A673 (cell line): ENCODE measurements at regions not wholly inside any gene's neighbourhood (a gene's known extent, or its start where the extent isn't known, plus 50 kb on each side); places are given as distances from the start of the nearest gene placed in this dataset.

Source experiments
- BruUV-seq: library from RNA; stranded (reverse); fragments of 400-500 nt; replicated peaks from 2 replicates; lab custom pipeline; 2021; lab: Mats Ljungman, UMichigan
- CTCF ChIA-PET: fragments of 300-600 bp; sonication (Branson Sonifier 250); formaldehyde crosslinking; loops from one replicate; lab custom pipeline; 2022; ENCODE audit warnings: antibody characterized with exemption; lab: Charles Lee
- POLR2A ChIA-PET: fragments of 300-600 bp; sonication (Branson Sonifier 250); formaldehyde crosslinking; loops from one replicate; lab custom pipeline; 2022; ENCODE audit warnings: antibody characterized with exemption; ENCODE audit not compliant: low non-redundant PET; lab: Charles Lee
- DNase-seq: peaks from one replicate; pipeline ENCODE4 v3.0.0-alpha.2; 2015; ENCODE audit warnings: low spot score
- H3K27ac ChIP-seq: fragments of 200-600 bp; sonication (generic); 2 replicates; pipeline ENCODE4 v1.5.1; 2016; ENCODE audit warnings: mixed run types, low read depth, mild to moderate bottlenecking, mixed read lengths, antibody characterized with exemption, low read length; ENCODE audit not compliant: poor library complexity, severe bottlenecking
- H3K27me3 ChIP-seq: fragments of 200-600 bp; sonication (generic); replicated peaks from 2 replicates; pipeline ENCODE4 v1.6.1; 2017; ENCODE audit warnings: mixed run types, low read depth, mild to moderate bottlenecking, mixed read lengths, antibody characterized with exemption, low read length; ENCODE audit not compliant: insufficient read depth, poor library complexity
- H3K36me3 ChIP-seq: fragments of 200-600 bp; sonication (generic); 2 replicates; pipeline ENCODE4 v1.6.1; 2016; ENCODE audit warnings: mixed run types, mild to moderate bottlenecking, mixed read lengths, antibody characterized with exemption, low read length; ENCODE audit not compliant: insufficient read depth, poor library complexity, severe bottlenecking
- H3K4me1 ChIP-seq: fragments of 200-600 bp; sonication (generic); 2 replicates; pipeline ENCODE4 v1.6.1; 2017; ENCODE audit warnings: mixed run types, mild to moderate bottlenecking, mixed read lengths, antibody characterized with exemption, low read length; ENCODE audit not compliant: insufficient read depth, poor library complexity, severe bottlenecking
- H3K4me3 ChIP-seq: fragments of 200-600 bp; sonication (generic); 2 replicates; pipeline ENCODE4 v1.5.1; 2016; ENCODE audit warnings: low read depth, mixed run types, mild to moderate bottlenecking, mixed read lengths, low read length; ENCODE audit not compliant: poor library complexity, severe bottlenecking
- H3K9me3 ChIP-seq: fragments of 200-600 bp; sonication (generic); 2 replicates; pipeline ENCODE4 v1.6.1; 2016; ENCODE audit warnings: mixed run types, low read depth, mild to moderate bottlenecking, mixed read lengths, antibody characterized with exemption, low read length; ENCODE audit not compliant: poor library complexity, severe bottlenecking
- CTCF ChIP-seq: fragments of 300-800, 200-600 bp; sonication (generic); conservative IDR thresholded peaks from 2 replicates; pipeline ENCODE4 v1.5.1; 2017; ENCODE audit warnings: low read depth, mild to moderate bottlenecking, antibody characterized with exemption, low read length, moderate library complexity, mixed read lengths
- EZH2 ChIP-seq: fragments of 200-600 bp; sonication (generic); IDR thresholded peaks from 2 replicates; pipeline ENCODE4 v1.6.1; 2017; ENCODE audit warnings: borderline replicate concordance, low read depth, mild to moderate bottlenecking, mixed read lengths, antibody characterized with exemption, low read length; ENCODE audit not compliant: poor library complexity, severe bottlenecking
- intact Hi-C: fragments of 100-400 bp; cut with micrococcal nuclease; formaldehyde crosslinking; loops from one replicate; pipeline ENCODE4 v1.10.0; 2022; ENCODE audit not compliant: unreplicated experiment

- intact Hi-C loops, result no loop called here
These were observed 79.3 kb upstream of the RASA1 start for GRCh38 chr5:87188391-87188790.

GRCh38 chr5:87190041-87190440, 77.6 kb upstream of the RASA1 start:
- Histone ChIP-seq H3K36me3 (no peaks in the 10 kb centered on the region), H3K27ac (no peak overlapping the region), H3K27me3 (no peaks in the 10 kb centered on the region), H3K9me3 (no peaks in the 10 kb centered on the region), H3K4me1 (peaks cover 7% of the 10 kb centered on the region), H3K4me3 (no peak overlapping the region)
- ChIA-PET CTCF (no interaction called here), POLR2A (no interaction called here)
- TF ChIP-seq CTCF (no peak), EZH2 (no peak)
- intact Hi-C loops, result no loop called here
- BruUV-seq, result no TSS peak
- DNase-seq, result no peak

More at GRCh38 chr5:87188391-87188790, 79.3 kb upstream of the RASA1 start:
- CTCF ChIA-PET, result no interaction called here
- no peaks in the 10 kb centered on the region for H3K9me3 ChIP-seq
- no peaks in the 10 kb centered on the region for H3K36me3 ChIP-seq
- no peak for TF ChIP-seq CTCF
- TF ChIP-seq EZH2, result no peak
- DNase-seq, result no peak
- POLR2A ChIA-PET, result no interaction called here
- H3K4me1 ChIP-seq, result no peaks in the 10 kb centered on the region
- no TSS peak for BruUV-seq
- H3K4me3 ChIP-seq, result no peak overlapping the region
- no peak overlapping the region for H3K27ac ChIP-seq
- H3K27me3 ChIP-seq, result no peaks in the 10 kb centered on the region

- H3K9me3 ChIP-seq, result no peaks in the 10 kb centered on the region
- DNase-seq, result no peak
- H3K4me1 ChIP-seq, result peaks cover 13% of the 10 kb centered on the region
- no peak overlapping the region for H3K4me3 ChIP-seq
- ChIA-PET CTCF (no interaction called here), POLR2A (no interaction called here)
- no peaks in the 10 kb centered on the region for H3K27me3 ChIP-seq
- BruUV-seq, result no TSS peak
- TF ChIP-seq CTCF (no peak), EZH2 (no peak)
- intact Hi-C loops, result no loop called here
- no peak overlapping the region for H3K27ac ChIP-seq
- no peaks in the 10 kb centered on the region for H3K36me3 ChIP-seq
These were observed 77.0 kb upstream of the RASA1 start for GRCh38 chr5:87190687-87191086.
